GM12865 (cell line): ENCODE measurements at regions not wholly inside any gene's neighbourhood (a gene's known extent, or its start where the extent isn't known, plus 50 kb on each side); places are given as distances from the start of the nearest gene placed in this dataset.

Experiments used
- DNase-seq: peaks from one replicate; pipeline ENCODE4 v3.0.0; 2010; ENCODE audit warnings: low read depth
- H3K4me3 ChIP-seq: 2 replicates; pipeline ENCODE4 v1.5.1; 2011; ENCODE audit warnings: mild to moderate bottlenecking, low read depth, low read length, control low read depth
- TF ChIP-seq, protein P1 (sequence below): IDR thresholded peaks from 2 replicates; pipeline ENCODE4 v1.5.1; 2011; ENCODE audit warnings: low read length, control low read depth, low read depth, inconsistent platforms; ENCODE audit not compliant: insufficient read depth; ENCODE audit errors: missing control alignments

DNA sequence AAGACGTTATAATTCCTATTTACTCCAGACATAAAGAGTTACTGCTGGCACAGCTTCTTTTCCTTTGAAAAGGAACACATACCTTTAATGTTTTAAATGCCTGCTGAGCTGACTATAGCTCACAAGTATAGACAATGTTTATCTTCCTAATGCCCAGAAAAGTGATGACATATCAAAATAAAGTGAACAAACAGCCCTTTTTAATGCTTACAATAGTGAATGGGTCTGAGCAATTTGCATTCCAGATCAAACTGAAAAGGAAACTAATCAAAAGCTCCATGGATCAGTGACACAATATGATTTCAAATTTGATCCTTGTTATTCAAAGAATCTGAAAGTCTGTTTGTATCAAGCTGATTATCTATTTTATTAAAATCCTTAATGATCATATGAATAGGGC is 233.6 kb upstream of the SEMA3E start:
- no peak for DNase-seq
- TF ChIP-seq, protein P1, sequence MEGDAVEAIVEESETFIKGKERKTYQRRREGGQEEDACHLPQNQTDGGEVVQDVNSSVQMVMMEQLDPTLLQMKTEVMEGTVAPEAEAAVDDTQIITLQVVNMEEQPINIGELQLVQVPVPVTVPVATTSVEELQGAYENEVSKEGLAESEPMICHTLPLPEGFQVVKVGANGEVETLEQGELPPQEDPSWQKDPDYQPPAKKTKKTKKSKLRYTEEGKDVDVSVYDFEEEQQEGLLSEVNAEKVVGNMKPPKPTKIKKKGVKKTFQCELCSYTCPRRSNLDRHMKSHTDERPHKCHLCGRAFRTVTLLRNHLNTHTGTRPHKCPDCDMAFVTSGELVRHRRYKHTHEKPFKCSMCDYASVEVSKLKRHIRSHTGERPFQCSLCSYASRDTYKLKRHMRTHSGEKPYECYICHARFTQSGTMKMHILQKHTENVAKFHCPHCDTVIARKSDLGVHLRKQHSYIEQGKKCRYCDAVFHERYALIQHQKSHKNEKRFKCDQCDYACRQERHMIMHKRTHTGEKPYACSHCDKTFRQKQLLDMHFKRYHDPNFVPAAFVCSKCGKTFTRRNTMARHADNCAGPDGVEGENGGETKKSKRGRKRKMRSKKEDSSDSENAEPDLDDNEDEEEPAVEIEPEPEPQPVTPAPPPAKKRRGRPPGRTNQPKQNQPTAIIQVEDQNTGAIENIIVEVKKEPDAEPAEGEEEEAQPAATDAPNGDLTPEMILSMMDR, result no peak
- H3K4me3 ChIP-seq, result no peak overlapping the region

GRCh38 chr7:83879063-83879462 is 230.1 kb upstream of the SEMA3E start:
- DNase-seq, result no peak
- TF ChIP-seq, protein P1, result no peak
- no peak overlapping the region for H3K4me3 ChIP-seq

- TF ChIP-seq, protein P1, result no peak
- H3K4me3 ChIP-seq, result no peak overlapping the region
- no peak for DNase-seq
These were observed 229.7 kb upstream of the SEMA3E start for GRCh38 chr7:83878614-83879013.

DNA sequence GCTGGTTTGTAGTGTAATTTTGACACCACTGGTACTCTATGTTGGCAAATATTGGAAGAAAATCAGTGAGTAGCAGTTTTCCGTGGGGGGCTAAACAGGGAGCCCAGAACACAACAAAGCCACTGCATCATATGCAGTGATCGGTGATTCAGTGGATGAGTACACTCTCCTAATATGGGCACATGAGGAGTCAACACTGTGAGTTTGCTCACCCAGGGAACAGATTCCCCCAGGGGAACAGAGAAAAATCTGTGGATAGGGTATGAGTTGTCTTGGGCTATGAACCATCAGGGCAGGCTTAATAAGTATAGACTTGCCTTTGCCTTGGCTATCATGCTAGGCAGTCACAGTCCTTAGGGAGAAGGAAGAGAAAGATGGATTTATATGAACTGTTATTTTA is 227.7 kb upstream of the SEMA3E start:
- TF ChIP-seq, protein P1, result no peak
- no peak overlapping the region for H3K4me3 ChIP-seq
- DNase-seq, result no peak

GRCh38 chr7:83873459-83873858 is 224.5 kb upstream of the SEMA3E start:
- no peak overlapping the region for H3K4me3 ChIP-seq
- DNase-seq, result no peak
- TF ChIP-seq, protein P1, result no peak

DNA sequence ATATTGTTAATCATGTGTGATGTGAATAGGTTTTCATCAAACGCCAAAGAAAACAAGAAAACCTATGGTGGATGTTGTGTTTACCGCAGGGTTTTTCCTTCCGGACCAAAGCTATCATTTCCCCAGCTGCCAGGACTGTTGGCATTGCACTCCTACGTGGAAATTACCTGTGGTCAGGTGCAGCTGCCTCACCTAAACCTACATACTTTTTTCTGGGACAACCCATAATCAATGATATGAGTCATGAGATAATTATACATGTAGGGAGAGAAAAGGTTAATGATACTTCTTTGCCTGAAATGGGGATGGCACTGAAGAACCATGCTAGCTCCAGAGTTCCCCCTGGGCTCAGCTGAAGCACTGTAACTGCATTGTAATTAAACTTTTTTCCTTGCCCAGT is 223.6 kb upstream of the SEMA3E start:
- no peak overlapping the region for H3K4me3 ChIP-seq
- TF ChIP-seq, protein P1, result no peak
- DNase-seq, result no peak

GRCh38 chr7:83870515-83870914 is 221.6 kb upstream of the SEMA3E start:
- TF ChIP-seq, protein P1, result no peak
- no peak for DNase-seq
- no peak overlapping the region for H3K4me3 ChIP-seq
